ENCODE measurements at regions not wholly inside any gene's neighbourhood (a gene's known extent, or its start where the extent isn't known, plus 50 kb on each side); places are given as distances from the start of the nearest gene placed in this dataset.

DNA sequence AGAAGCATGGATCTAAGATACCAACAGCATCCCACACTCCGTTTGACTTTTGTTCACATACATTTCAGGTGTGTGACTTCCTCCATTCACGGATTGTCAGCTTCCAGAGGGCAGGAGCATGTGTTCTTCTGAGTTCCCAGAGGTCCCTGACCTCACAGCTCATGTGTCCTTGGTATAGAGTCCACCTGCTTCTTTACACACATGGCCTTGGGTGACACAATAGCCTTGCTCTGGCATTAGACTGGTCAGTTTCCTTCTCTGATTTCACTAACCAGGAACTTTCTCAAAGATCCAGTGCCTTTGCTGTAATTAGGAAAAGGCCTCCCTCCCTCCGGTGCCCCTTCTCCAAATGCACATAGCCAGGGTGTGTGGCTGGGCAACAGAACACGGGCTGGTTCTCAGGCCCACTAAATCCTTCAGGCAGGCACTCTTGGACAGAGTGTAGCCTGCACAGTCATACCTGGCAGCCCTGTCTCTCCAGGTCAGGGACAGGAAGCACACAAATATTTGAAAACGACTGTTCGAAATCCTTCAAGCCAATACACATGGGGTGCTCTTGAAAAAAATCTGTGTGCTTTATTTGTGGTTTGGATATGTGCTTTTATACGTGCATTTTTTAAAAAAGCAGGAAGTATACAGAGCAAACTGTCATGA lies 81.1 kb downstream of the TRIM42 start:
- TF ChIP-seq, protein P1, sequence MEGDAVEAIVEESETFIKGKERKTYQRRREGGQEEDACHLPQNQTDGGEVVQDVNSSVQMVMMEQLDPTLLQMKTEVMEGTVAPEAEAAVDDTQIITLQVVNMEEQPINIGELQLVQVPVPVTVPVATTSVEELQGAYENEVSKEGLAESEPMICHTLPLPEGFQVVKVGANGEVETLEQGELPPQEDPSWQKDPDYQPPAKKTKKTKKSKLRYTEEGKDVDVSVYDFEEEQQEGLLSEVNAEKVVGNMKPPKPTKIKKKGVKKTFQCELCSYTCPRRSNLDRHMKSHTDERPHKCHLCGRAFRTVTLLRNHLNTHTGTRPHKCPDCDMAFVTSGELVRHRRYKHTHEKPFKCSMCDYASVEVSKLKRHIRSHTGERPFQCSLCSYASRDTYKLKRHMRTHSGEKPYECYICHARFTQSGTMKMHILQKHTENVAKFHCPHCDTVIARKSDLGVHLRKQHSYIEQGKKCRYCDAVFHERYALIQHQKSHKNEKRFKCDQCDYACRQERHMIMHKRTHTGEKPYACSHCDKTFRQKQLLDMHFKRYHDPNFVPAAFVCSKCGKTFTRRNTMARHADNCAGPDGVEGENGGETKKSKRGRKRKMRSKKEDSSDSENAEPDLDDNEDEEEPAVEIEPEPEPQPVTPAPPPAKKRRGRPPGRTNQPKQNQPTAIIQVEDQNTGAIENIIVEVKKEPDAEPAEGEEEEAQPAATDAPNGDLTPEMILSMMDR (IDR thresholded peaks at IDR 0.05) = no peak
- no peak for TF ChIP-seq POLR2A (IDR thresholded peaks at IDR 0.05)
